ENCODE measurements at regions not wholly inside any gene's neighbourhood (a gene's known extent, or its start where the extent isn't known, plus 50 kb on each side); places are given as distances from the start of the nearest gene placed in this dataset.

DNA sequence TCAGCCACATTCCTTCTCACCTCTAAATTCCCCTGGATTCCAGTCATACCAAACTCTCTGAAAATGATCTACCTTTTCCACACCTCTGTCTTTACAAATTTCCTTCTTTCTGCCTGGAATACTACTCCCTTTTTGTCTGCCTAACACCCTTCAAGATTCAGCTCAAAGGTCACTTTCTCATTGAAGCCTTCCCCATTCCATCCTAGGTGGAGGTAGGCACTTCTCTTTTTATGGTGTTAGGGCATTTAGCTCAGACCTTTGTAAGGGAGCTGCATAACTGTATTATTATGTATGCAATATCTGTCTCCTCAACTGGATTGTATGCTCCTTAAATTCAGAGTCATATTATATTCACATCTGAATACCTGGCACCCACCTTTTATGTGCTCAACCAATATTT, 137.7 kb downstream of the RCHY1 start:
- in situ Hi-C loops (cut with MboI) (no loop called here), intact Hi-C loops (cut with micrococcal nuclease) (no loop called here)
- Histone ChIP-seq H2AFZ (ENCODE audit: low read depth, low read length) (no peak overlapping the region), H3K79me2 (ENCODE audit: control insufficient read depth, insufficient read depth, low read length) (no peaks in the 10 kb centered on the region), H3K9me3 (replicated peaks; ENCODE audit: control insufficient read depth, insufficient read depth, low read depth, low read length) (no peaks in the 10 kb centered on the region), H3K27ac (ENCODE audit: extremely low read depth, low read depth, low read length) (no peak overlapping the region), H3K27me3 (ENCODE audit: control insufficient read depth in 2 of 2, insufficient read depth in 2 of 2, low read length in 2 of 2) (no peaks in the 10 kb centered on the region), H3K9ac (ENCODE audit: insufficient read depth in 1 of 2, low read depth in 2 of 2, low read length in 2 of 2) (no peak overlapping the region), H3K4me3 (no peak overlapping the region), H3K9me1 (ENCODE audit: control insufficient read depth, insufficient read depth, low read length) (no peaks in the 10 kb centered on the region), H3K4me2 (ENCODE audit: insufficient read depth, low read length) (no peak overlapping the region), H3K36me3 (ENCODE audit: control insufficient read depth, insufficient read depth, low read length) (no peaks in the 10 kb centered on the region), H4K20me1 (replicated peaks; ENCODE audit: control insufficient read depth, insufficient read depth, low read length) (no peaks in the 10 kb centered on the region), H3K4me1 (replicated peaks in 1 of 2; ENCODE audit: control insufficient read depth in 2 of 2, insufficient read depth in 2 of 2, low read length in 2 of 2) (no peaks in the 10 kb centered on the region)
- ATAC-seq = no peak
- POLR2A ChIA-PET = no interaction called here
- no peak for DNase-seq (ENCODE audit: extremely low read depth in 1 of 4, low spot score in 3 of 4)
- BruUV-seq (replicated peaks) = no TSS peak
- FAIRE-seq = no peak
- TF ChIP-seq ZNF140 (CRISPR knock-in tag; IDR thresholded peaks at IDR 0.05) (no peak), POLR2B (IDR thresholded peaks at IDR 0.05; ENCODE audit: low read depth, partially characterized antibody) (no peak), SIN3A (IDR thresholded peaks at IDR 0.05; ENCODE audit: borderline replicate concordance in 2 of 2, control insufficient read depth in 1 of 2, low read depth in 2 of 2, low read length in 2 of 2) (no peak), SREBF2 (CRISPR knock-in tag; IDR thresholded peaks at IDR 0.05) (no peak), RBBP5 (IDR thresholded peaks at IDR 0.05; ENCODE audit: borderline replicate concordance, insufficient read depth, low read length, poor library complexity, severe bottlenecking) (no peak), RBM15 (IDR thresholded peaks at IDR 0.05; ENCODE audit: insufficient read depth, low read length) (no peak), U2AF2 (optimal IDR thresholded peaks at IDR 0.05; ENCODE audit: low read depth, low read length) (no peak), SMARCB1 (IDR thresholded peaks at IDR 0.05; ENCODE audit: insufficient read length, low read depth) (no peak), GABPB1 (CRISPR knock-in tag; IDR thresholded peaks at IDR 0.05) (no peak), MECOM (CRISPR knock-in tag; IDR thresholded peaks at IDR 0.05) (no peak), STAG1 (CRISPR knock-in tag; IDR thresholded peaks at IDR 0.05; ENCODE audit: borderline replicate concordance) (no peak), MYNN (IDR thresholded peaks at IDR 0.05) (no peak), MYNN (CRISPR knock-in tag; IDR thresholded peaks at IDR 0.05) (no peak), ZFP30 (CRISPR knock-in tag; IDR thresholded peaks at IDR 0.05; ENCODE audit: borderline replicate concordance) (no peak), ZNF23 (CRISPR knock-in tag; IDR thresholded peaks at IDR 0.05) (no peak), ZNF384 (IDR thresholded peaks at IDR 0.05; ENCODE audit: low read depth, low read length) (no peak)
- TF ChIP-seq, protein P1, sequence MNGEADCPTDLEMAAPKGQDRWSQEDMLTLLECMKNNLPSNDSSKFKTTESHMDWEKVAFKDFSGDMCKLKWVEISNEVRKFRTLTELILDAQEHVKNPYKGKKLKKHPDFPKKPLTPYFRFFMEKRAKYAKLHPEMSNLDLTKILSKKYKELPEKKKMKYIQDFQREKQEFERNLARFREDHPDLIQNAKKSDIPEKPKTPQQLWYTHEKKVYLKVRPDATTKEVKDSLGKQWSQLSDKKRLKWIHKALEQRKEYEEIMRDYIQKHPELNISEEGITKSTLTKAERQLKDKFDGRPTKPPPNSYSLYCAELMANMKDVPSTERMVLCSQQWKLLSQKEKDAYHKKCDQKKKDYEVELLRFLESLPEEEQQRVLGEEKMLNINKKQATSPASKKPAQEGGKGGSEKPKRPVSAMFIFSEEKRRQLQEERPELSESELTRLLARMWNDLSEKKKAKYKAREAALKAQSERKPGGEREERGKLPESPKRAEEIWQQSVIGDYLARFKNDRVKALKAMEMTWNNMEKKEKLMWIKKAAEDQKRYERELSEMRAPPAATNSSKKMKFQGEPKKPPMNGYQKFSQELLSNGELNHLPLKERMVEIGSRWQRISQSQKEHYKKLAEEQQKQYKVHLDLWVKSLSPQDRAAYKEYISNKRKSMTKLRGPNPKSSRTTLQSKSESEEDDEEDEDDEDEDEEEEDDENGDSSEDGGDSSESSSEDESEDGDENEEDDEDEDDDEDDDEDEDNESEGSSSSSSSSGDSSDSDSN (IDR thresholded peaks at IDR 0.05; ENCODE audit: borderline replicate concordance in 1 of 2, low read depth in 2 of 2, low read length in 2 of 2) = no peak
- CTCF ChIA-PET (ENCODE audit: low intra/inter-chr PET ratio) = no interaction called here
